Stimulated activated CD8-positive, alpha-beta memory T cell treated with anti-CD3 and anti-CD28 coated beads, Interleukin-15, amount 100 ng/mL, for 48 hours (primary cell): ENCODE measurements at regions not wholly inside any gene's neighbourhood (a gene's known extent, or its start where the extent isn't known, plus 50 kb on each side); places are given as distances from the start of the nearest gene placed in this dataset.
"Not testable (repeated sequence)": the region's sequence is repeated elsewhere in the genome, so short reads cannot be mapped to it uniquely, and the experiment has no call there.

Source experiments
- DNase-seq, 2 donors: peaks; one replicate each; pipeline ENCODE4 v3.0.0-alpha.2; 2020; ENCODE audit warnings: low read depth in 2 of 2

DNA sequence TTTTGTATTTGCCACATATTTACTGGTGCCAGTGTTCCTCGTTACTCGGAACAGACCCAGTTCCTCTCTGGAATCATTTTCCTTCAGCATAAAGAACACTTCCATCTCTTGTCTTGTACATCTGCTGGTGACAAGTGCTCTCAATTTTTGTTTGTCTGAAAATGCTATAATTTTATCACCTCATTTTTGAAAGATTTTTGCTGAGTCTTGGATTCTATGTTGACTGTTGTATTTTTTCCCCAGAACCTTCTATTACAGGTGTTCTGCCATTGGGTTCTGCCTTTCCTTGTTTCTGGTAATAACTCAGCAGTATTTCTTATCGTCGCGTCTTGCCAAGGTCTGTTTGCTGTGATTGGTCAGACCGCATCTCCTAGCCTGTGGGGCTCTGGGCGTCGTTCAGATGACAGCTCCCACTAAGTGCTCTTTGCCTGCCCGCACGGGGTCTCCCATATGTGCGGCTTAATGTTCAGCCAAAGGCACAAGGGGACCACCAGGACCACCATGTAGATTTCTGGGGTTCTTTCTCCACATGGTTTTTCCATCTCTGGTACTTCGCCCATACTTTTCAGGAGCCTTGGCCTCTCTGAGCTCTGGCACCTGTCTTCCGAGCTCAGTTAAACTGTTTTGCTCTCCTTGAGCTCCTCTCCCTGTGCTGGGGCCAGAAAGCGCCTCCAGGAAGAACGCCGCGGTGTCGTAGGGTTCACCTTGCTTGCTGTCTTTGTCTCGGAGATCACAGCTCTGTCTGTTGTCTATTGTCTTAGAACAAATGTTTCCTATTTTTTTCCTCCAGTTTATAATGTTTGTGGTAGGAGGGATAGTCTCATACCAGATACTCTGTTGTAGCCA, 80.0 kb downstream of the METRNL start:
- DNase-seq = no peak

DNA sequence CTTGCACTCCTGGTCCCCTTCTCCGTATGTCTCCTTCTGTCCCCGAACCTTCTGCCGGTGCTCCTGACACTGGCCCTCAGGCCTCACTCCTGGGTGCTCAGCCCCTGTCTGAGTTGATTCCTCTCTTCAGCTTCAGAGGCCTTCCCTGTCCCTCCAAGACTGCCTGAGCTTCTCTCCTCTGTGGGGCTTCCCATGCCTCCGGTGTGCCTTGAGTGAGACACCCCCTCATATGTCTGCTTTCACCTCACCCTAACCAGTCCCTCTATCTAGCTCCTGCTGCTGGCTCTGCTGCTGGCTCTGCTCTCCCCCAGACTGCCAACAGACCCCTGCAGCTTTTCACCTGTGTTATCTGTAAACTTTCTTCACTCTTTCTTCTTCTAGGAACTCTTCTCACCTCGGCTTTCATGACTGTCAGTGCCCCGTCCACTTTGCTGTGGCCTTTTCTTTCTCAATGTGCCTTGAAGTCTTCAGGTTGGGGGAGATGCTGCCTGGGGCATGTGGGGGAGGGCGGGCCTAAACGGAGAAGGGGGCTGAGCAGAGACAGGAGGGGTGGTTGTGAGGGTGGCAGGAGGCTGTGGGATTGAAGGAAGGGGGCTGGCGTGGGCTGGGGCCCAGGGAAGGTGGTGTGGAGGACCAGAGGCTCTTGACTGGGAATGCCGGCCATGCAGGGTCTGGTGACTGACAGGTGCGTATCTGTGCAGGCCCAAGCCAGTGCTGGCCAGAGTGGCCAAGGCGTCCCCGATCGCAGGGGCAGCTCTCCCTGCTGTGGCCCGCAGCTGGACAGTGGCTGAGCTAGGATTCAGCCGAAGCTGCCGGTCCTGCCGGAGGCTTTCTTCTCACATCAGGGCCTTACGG, 81.3 kb downstream of the METRNL start:
- no peak for DNase-seq

DNA sequence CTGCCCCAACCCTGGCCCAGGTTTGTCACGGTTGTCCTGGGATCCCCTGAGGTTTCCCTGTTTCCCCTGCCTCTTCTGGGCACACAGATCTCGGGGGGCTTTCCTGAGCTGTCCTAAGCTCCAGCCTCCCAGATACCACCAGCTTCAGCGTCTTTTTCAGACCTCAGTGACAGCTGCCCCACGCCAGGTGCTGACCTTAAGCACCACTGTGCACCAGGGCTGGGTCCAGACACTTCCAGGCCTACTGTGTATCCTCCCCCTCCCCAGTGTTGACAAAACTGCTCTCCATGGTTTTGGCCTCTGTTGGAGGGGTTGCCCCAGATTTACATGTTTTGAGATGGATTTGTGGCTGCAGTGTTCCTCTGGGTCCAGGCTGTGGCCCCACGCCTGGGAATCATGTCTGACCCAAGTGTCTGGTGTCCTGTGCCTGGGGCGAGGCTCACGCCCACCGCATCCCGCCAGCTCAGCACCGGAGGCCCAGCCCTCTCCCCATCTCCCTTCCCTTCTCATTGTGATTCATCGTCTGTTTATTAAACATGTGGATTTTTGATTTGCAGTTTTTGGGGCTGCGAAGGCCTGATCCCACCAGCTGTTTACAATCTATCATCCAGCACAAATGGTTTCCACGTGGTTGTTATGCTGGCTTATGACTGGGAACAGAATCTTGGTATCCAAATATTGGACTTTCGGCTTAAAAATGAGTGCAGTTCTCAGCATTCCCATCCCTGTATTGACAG, 82.1 kb downstream of the METRNL start:
- DNase-seq = no peak

DNA sequence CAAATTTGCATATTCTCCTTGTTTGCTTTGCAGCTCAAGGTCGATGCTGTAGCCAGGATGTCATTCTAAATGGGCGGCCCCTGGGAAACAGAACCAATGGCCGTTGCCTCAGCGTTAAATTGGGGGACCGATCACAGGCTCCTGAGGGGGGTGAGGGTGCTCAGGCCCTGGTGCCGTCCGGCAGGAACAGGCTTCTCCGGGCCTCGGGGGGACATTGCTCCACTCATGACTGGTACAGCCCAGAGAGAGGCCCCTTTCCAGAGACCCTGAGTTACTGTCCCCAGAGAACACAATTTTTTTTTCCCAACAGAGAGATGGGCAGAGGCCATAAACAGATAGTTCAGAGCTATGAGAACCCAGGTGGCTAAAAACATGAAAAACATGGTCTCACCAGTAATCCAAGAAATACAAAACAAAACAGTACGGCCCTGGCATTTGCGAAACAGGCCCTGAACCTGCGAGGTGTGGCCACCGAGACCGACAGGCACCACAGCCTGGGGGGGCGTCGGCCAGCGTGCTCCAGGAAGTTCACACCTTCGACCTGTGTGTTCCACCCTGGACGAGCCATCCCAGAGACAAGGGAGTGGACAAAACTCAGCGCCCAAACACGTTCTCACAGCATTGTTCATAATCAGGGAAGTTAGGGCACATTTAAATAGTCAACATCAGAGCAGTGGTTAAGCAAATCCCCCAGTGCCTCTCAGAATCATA, 82.8 kb downstream of the METRNL start:
- DNase-seq = no peak

DNA sequence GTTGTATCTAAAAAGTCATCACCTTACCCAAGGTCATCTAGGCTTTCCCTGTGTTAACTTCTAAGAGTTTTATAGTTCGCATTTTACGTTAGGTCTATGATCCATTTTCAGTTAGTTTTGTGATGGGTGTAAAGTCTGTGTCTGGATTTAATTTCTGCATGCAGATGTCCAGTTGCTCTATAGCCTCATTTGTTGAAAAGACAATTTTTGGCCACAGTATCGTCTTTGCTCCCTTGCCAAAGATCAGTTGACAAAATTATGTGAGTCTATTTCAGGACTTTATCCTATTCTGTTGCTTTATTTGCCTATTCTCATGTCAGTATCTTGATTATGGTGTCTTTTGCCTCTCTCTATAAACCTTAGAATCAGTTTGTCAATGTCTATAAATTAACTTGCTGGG, 85.1 kb downstream of the METRNL start:
- DNase-seq = no peak

DNA sequence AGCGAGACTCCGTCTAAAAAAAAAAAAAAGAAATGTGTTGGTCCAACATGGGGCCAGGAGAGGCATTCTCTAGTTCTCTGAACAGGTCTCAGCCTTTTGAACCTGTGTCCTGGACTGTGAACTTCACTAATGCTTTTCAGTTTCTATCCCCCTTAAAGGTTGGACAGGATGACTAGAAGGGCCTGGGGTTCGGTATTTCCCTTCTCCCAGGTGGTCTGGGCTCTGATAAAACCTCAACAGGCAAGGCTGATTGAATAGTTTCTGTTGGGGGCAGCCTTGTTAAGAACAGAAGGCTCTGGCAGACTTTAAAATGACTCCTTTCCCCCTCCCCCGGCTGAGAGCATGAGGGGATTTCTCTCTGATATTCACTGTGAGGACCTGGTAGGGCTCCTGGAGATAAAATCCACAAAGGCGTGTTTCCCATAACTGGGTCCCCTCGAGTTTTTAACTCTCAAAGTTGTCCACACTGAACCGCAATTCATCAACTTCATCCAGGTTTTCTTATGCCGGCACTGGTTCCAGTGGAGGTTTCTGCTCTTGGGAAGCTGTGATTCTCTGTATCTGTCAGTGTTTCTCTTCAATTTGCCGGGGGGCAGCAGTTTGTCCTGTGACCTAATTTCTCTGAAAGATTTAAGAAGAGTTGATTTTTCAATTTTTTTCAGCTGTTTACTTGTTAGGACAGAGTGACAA, 91.3 kb downstream of the METRNL start:
- no peak for DNase-seq

DNA sequence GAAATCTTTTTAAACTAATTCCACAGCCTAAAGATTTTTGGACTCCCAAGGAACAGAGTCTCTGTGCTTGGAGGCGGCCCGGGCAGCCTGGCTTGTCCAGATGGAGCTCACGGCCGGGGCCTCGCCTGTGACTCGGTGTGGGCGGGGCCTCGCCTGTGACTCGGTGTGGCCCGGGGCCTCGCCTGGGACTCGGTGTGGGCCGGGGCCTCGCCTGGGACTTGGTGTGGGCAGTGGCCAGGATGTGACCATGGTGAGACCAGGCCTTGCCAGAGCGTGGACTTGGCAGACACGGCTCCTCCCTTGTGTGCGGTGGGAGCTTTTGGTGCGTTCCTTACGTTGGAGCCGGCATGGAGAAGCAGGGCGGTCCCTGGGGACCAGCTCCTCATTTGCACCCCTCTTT, 92.3 kb downstream of the METRNL start:
- DNase-seq = no peak

DNA sequence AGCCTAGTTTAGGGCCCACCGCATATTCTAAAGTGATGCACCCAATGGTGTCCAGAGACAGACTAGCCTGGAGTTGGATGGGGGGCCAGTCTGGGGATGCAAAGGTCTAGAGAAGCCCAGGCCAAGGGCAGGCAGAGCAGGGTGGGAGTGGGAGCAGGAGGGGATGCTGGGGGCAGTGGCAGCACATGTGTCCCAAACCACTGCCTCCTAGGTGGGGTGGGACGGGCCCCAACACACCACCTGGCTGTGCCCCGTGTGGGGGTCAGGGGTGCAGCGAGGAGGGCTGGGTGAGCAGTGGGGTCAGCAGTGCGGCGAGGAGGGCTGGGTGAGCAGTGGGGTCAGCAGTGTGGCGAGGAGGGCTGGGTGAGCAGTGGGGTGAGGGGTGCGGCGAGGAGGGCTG, 92.7 kb downstream of the METRNL start:
- not testable (repeated sequence) for DNase-seq

DNA sequence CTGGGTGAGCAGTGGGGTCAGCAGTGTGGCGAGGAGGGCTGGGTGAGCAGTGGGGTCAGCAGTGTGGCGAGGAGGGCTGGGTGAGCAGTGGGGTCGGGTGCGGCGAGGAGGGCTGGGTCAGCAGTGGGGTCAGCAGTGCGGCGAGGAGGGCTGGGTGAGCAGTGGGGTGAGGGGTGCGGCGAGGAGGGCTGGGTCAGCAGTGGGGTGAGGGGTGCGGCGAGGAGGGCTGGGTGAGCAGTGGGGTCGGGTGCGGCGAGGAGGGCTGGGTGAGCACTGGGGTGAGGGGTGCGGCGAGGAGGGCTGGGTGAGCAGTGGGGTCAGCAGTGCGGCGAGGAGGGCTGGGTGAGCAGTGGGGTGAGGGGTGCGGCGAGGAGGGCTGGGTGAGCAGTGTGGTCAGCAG, 93.2 kb downstream of the METRNL start:
- DNase-seq = not testable (repeated sequence)

DNA sequence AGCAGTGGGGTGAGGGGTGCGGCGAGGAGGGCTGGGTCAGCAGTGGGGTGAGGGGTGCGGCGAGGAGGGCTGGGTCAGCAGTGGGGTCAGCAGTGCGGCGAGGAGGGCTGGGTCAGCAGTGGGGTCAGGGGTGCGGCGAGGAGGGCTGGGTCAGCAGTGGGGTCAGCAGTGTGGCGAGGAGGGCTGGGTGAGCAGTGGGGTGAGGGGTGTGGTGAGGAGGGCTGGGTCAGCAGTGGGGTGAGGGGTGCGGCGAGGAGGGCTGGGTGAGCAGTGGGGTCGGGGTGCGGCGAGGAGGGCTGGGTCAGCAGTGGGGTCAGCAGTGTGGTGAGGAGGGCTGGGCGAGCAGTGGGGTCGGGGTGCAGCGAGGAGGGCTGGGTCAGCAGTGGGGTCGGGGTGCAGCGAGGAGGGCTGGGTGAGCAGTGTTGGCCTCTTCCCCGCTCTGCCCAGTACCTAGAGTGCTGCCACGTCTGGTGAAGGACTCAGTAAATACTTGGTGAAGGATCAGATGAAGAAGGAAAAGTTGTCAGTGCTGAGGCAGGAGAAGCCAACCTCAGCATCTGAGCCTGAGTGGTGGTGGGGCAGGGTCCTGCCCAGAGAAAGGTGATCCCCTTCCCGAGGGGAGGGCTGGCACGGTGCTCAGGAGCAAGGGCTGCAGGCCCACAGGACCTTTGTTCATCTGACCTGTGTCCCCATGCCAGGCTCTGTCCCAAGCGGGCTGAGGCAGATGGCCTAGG, 93.9 kb downstream of the METRNL start:
- not testable (repeated sequence) for DNase-seq

DNA sequence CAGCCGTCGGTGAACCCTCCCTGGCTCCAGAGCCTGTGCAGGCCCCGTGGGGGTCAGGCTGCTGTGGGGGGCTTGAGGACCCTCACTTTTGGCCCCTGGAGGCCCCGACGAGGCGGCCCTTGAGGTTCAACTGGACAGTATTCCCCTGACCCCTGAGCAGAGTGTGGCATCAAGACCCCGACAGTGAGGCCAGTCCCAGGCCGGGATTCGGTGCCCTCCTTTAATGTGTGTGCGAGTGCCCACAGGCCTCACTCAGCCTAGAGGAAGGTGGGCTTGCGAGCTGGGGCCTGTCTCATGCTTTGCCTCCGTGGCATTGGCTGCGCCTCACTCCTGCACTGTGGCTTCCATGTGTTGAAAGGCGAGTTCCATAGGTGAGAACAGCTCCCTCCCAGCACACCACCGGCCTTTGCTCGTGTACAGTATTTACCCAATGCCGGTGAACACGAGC, 94.5 kb downstream of the METRNL start:
- DNase-seq = no peak

DNA sequence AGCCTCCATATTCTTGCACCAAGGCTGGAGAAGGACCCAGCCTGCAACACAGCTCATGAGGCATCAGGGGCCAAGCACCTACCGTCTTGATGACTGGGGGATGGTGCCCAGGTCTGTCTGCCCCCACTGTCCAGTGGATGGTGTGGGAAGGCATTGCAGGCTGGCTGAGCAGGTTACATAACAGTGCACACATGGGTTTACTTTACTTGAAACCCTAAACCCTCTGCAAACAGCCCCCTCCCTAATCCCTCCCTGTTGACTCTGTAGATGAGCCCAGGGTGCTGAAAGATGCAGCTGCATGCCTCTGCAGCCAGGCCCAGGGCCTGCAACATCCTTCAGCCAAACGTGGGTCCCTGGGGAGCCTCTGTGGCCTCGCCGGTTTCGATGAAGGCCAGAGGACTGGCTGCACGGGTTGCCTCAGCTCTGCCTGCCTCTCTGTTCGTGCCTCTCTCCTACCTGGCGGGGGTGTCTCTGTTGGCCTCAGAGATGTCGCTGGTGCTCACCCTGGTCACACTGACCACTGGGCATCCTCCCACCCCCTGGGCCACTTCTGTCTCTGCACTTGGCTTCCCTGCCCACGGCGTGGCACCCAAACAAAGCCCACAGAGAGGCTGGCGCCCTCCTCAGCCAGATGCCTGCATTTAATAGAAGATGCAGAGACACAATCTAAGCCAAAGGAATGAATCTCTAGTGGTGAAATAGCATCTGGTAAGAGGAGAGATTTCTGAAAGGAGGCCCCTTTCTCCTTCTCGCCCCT, 95.1 kb downstream of the METRNL start:
- no peak for DNase-seq

DNA sequence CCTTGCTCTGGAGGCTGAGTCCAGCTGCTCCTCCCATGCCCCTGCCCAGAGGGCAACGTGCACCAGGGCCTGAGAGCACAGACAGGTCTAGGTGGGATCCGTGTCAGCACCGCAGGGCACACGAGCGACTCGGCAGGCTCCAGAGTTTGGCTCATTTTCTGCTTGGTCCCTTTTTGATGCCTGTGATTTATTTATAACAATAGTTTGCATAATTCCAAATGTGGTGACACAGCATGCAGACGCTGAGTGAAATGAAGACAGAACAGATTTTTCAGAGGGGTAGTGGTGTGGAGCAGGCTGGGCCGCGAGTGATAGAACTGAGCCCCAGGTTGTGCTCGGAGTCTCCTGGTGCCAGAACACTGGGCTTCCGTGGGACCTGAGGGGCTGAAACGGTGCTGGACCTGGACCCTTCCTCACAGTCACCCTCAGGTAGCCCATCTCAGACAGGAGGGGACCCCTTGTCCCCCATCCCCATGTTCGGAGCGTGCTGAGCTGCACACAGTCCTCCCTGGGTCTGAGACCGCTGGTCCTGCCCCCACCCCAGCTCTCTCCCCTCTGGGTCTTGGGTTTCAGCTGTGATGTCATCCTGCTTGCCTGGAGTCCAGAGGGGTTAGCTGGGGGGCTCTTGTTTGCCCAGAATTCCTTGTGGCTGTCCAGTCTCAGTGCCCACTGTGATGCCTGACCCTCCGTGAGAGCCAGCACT, 95.9 kb downstream of the METRNL start:
- DNase-seq = no peak

DNA sequence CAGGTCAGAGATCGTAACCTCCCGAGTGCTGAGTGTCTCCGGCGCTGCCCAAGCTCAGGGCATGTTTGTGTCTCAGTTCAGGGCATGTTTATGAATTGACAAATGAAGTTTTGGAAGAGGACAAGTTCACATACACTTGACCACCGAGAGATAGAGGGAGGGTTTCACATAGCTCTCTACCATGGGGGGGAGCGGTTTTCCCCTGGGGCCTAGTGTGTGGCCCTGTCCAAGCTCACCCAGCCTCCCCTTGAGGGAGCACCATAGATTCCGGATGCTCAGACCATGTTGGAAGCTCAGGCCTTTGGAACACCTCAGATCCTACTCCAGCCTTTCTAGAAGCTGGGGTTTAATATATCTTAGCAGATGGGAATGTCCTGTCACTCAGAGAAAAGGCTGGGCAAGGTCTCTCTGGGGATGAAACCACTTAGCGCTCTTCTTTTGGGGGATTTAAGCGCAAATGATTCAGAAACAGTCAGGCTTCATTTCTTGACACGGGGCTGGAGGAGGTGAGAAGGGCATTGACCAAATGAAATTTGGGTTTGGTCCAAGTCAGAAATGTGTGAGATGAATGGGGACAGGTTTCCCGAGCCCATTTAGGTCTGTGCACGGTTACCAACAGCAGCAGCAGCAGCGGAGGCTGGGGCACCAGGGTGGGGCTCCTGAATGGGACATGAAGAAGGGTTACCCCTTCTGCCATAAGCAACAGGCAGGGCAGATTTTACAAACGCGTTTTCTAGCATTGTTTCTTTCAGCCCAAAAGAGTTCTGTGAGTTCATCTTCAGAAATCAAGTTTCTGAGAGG, 96.6 kb downstream of the METRNL start:
- DNase-seq = no peak

DNA sequence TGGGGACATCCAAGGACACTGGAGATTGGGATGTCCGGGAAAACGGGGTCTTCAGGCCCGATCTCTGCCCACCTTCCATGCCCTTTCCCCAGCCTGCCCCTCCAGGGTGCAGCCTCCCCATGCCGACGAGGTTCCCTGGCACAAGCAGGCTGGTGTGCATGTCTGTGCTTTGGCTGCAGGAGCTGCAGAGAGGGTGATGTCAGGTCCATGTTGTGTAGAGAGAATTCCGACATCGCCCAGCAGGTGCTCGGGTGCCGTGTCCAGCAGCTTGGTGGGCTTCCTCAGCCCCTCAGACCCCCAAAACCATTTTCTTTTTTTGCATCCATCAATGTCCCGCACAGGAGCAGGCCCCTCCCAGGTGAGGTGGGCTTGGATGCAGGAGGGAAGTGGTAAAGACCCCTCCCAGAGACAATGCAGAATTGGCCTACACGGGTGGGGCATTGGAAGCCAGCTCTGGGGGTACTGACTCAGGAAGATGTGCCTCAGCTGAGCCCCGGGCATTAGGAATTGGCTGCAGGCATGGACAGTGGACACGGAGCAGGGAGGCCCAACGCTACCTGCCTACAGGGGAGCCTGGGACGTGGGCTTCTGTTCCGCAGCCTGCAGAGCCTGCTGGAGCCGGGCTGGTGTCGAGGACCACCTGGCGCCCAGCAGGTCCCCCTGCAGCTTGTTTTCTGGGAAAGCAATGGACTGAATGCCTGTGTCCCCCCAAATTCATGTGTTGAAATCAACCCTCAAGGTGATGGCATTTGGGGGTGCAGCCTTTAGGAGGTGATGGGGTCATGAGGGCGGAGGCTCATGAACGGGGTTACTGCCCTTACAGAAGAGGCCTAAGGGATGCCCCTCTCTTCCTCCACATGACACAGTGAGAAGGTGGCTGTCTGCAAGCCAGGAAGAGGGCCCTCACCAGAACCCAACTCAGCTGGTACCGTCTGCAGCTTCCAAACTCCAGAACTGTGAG, 97.5 kb downstream of the METRNL start:
- DNase-seq = no peak

DNA sequence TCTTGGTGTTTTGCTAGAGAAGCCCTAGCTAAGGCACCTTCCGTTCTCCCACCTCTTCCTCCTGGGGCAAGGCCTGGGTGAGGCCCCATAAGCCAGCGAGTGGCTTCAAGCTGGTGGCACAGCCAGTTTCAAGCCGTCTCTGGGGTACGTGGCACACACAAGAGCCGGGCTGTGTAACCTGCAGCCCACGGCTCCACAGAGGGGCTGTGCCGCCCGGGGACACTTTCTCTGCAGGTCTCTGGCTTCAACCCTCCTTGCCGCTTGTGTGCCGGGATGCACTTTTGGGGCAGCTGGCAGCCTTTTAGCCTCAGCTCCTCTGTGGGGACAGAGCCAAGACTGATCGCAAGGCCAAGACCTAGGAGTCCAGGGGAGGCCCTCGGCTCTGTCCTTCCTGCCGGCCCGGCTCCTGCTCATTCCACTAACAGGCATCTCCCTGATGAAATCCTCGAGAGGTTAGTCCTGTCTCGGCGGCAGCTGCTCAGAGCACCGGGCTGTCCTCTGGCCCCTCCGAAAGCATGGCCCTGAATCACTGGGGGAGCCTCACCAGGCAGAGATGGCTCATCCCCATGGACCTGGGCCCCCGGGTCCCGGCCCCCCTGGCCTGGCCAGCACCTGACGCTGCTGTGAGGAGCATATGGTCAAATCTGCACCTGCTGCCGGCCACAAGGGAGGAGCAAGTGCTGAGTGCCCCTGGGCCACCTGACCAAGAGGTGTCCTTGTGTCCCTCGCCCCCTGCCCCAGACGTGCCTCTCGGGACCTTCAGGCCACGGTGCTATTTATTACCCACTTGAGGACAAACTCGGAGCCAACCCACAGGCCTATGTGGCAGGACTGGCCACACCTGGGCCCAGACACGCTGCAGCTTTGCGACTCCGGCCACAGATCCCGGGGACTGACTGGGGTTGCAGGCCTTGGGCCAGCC, 98.5 kb downstream of the METRNL start:
- DNase-seq = no peak
